ENCODE measurements at regions not wholly inside any gene's neighbourhood (a gene's known extent, or its start where the extent isn't known, plus 50 kb on each side); places are given as distances from the start of the nearest gene placed in this dataset.

DNA sequence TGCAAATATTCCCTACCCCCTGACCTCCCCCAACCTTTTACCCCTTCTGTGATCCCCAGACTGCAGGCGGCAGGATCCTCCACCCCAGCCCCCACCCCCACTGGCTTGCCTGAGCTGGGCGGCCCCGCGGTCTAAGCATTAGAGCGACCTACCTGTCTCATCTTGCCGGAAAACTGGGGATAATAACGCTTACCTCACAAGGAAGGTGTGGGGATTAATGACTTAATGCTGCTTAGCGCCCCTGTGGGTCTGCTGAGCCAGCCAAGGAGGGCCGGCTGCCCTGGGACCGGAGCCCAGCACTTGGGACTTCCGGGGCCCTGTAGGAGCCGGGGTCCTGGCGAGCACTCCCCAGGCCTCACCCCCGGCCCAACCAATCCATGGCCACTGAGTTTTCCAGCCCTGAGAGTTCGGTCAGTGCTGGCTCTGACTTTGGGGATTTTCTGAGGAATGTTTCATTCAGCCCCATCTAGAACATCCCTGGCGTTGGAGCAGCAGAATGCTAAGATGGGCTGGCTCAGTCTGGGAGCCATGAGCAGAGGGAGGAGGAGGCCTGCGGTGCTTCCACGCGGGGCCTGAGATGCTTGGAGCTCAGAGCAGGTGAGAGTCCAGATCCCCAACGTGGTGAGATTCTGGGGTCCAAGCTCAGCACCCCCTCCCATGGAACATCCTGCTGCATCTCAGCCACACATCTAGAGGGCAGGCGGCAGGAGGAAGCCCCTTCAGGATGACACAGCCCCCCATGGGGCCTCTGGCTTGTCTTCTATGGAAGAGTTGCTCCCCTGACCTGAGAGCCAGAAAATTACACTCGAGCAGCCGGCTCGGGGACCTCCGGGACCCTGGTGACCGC is 97.9 kb downstream of the RIPK4 start:
- ChIA-PET POLR2A (no interaction called here), CTCF (ENCODE audit: unreplicated experiment) (no interaction called here)
- TF ChIP-seq, protein P1, sequence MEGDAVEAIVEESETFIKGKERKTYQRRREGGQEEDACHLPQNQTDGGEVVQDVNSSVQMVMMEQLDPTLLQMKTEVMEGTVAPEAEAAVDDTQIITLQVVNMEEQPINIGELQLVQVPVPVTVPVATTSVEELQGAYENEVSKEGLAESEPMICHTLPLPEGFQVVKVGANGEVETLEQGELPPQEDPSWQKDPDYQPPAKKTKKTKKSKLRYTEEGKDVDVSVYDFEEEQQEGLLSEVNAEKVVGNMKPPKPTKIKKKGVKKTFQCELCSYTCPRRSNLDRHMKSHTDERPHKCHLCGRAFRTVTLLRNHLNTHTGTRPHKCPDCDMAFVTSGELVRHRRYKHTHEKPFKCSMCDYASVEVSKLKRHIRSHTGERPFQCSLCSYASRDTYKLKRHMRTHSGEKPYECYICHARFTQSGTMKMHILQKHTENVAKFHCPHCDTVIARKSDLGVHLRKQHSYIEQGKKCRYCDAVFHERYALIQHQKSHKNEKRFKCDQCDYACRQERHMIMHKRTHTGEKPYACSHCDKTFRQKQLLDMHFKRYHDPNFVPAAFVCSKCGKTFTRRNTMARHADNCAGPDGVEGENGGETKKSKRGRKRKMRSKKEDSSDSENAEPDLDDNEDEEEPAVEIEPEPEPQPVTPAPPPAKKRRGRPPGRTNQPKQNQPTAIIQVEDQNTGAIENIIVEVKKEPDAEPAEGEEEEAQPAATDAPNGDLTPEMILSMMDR (conservative IDR thresholded peaks at IDR 0.05; ENCODE audit: low read length), result no peak
- no peak for TF ChIP-seq EZH2phosphoT487 (IDR thresholded peaks at IDR 0.05; ENCODE audit: borderline replicate concordance, low read depth, low read length)
- Histone ChIP-seq H3K4me3 (ENCODE audit: low read depth, low read length, poor library complexity, severe bottlenecking) (no peak overlapping the region), H3K9me3 (ENCODE audit: low read length) (no peaks in the 10 kb centered on the region), H3K27ac (ENCODE audit: low read depth, low read length, poor library complexity, severe bottlenecking) (no peak overlapping the region), H3K4me2 (ENCODE audit: low read length) (no peak overlapping the region), H3K9me2 (ENCODE audit: insufficient read depth, low read length) (no peaks in the 10 kb centered on the region), H4K20me1 (ENCODE audit: insufficient read depth, low read length) (no peaks in the 10 kb centered on the region), H2AFZ (ENCODE audit: low read length) (no peak overlapping the region), H3K36me3 (ENCODE audit: insufficient read depth, low read length) (no peaks in the 10 kb centered on the region), H3K4me1 (ENCODE audit: insufficient read depth, low read length, poor library complexity, severe bottlenecking) (no peaks in the 10 kb centered on the region), H3K79me2 (ENCODE audit: insufficient read depth, low read depth, low read length) (no peaks in the 10 kb centered on the region)
- no TSS peak for BruUV-seq (replicated peaks)
- intact Hi-C loops (cut with micrococcal nuclease; ENCODE audit: unreplicated experiment), result no loop called here
- DNase-seq (ENCODE audit: low spot score), result no peak

DNA sequence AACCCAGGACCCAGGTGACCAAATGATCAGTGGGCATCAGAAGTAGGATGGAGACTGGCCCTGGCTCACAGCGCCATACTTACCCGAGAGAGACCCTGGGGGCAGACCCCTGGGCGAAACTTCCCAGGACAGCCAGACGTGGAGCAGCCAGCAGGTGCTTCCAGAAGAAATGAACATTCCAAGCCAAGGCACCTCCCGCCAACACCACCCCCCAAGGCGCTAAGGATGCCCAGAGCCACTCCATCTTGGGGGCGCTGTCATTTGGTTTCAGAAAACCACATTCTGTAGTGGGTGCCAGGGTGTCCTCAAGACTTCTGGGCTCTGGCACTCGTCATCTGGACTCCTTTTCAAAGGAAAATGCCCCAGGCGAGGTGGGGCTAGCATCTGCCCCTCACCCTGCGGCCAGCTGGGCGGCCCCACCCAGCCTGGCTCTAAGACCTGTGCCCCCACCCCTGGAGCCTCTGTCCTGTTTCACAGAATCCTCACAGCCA is 98.8 kb downstream of the RIPK4 start:
- Histone ChIP-seq H3K4me1 (ENCODE audit: insufficient read depth, low read length, poor library complexity, severe bottlenecking) (no peaks in the 10 kb centered on the region), H3K79me2 (ENCODE audit: insufficient read depth, low read depth, low read length) (no peaks in the 10 kb centered on the region), H3K9me2 (ENCODE audit: insufficient read depth, low read length) (no peaks in the 10 kb centered on the region), H3K4me2 (ENCODE audit: low read length) (no peak overlapping the region), H3K4me3 (ENCODE audit: low read depth, low read length, poor library complexity, severe bottlenecking) (no peak overlapping the region), H2AFZ (ENCODE audit: low read length) (no peak overlapping the region), H3K9me3 (ENCODE audit: low read length) (no peaks in the 10 kb centered on the region), H3K36me3 (ENCODE audit: insufficient read depth, low read length) (no peaks in the 10 kb centered on the region), H3K27ac (ENCODE audit: low read depth, low read length, poor library complexity, severe bottlenecking) (no peak overlapping the region), H4K20me1 (ENCODE audit: insufficient read depth, low read length) (no peaks in the 10 kb centered on the region)
- ChIA-PET POLR2A (no interaction called here), CTCF (ENCODE audit: unreplicated experiment) (no interaction called here)
- TF ChIP-seq, protein P1 (conservative IDR thresholded peaks at IDR 0.05; ENCODE audit: low read length), result no peak
- no peak for TF ChIP-seq EZH2phosphoT487 (IDR thresholded peaks at IDR 0.05; ENCODE audit: borderline replicate concordance, low read depth, low read length)
- intact Hi-C loops (cut with micrococcal nuclease; ENCODE audit: unreplicated experiment), result no loop called here
- no TSS peak for BruUV-seq (replicated peaks)
- no peak for DNase-seq (ENCODE audit: low spot score)

DNA sequence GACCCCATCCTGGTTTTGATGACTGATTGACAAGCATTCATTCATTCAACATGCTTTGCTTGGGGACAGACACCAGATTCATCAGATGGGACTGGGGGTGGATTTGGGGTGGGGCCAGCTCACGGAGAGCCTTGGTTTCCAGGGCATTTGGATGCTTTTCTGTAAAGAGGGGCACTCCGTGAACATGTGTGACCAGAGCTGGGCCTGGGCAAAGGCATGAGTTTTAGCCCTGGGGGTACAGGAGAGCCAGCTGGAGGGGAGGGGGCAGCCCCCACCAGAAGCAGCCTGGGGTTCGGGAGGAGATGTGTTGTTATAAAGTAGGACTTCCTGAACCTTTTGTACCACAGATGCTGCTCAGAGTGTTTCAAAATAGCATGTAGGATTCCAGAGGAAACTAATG is 99.7 kb downstream of the RIPK4 start:
- TF ChIP-seq EZH2phosphoT487 (IDR thresholded peaks at IDR 0.05; ENCODE audit: borderline replicate concordance, low read depth, low read length), result no peak
- TF ChIP-seq, protein P1 (conservative IDR thresholded peaks at IDR 0.05; ENCODE audit: low read length), result no peak
- intact Hi-C loops (cut with micrococcal nuclease; ENCODE audit: unreplicated experiment), result no loop called here
- H3K4me3 ChIP-seq (ENCODE audit: low read depth, low read length, poor library complexity, severe bottlenecking), result no peak overlapping the region
- no peaks in the 10 kb centered on the region for H4K20me1 ChIP-seq (ENCODE audit: insufficient read depth, low read length)
- no peak for DNase-seq (ENCODE audit: low spot score)
- no peak overlapping the region for H3K4me2 ChIP-seq (ENCODE audit: low read length)
- no TSS peak for BruUV-seq (replicated peaks)
- no peak overlapping the region for H2AFZ ChIP-seq (ENCODE audit: low read length)
- H3K4me1 ChIP-seq (ENCODE audit: insufficient read depth, low read length, poor library complexity, severe bottlenecking), result no peaks in the 10 kb centered on the region
- no peaks in the 10 kb centered on the region for H3K79me2 ChIP-seq (ENCODE audit: insufficient read depth, low read depth, low read length)
- no peaks in the 10 kb centered on the region for H3K9me3 ChIP-seq (ENCODE audit: low read length)
- no peak overlapping the region for H3K27ac ChIP-seq (ENCODE audit: low read depth, low read length, poor library complexity, severe bottlenecking)
- H3K36me3 ChIP-seq (ENCODE audit: insufficient read depth, low read length), result no peaks in the 10 kb centered on the region
- no peaks in the 10 kb centered on the region for H3K9me2 ChIP-seq (ENCODE audit: insufficient read depth, low read length)
- ChIA-PET CTCF (ENCODE audit: unreplicated experiment) (no interaction called here), POLR2A (no interaction called here)
